GM10266 (cell line): ENCODE measurements at regions not wholly inside any gene's neighbourhood (a gene's known extent, or its start where the extent isn't known, plus 50 kb on each side); places are given as distances from the start of the nearest gene placed in this dataset.

Experiments used
- DNase-seq: peaks from one replicate; pipeline ENCODE4 v3.0.0; 2012; ENCODE audit errors: extremely low spot score
- CTCF ChIP-seq: IDR thresholded peaks from 2 replicates; pipeline ENCODE4 v1.5.1; 2012; ENCODE audit warnings: mild to moderate bottlenecking, low read depth; ENCODE audit not compliant: control insufficient read depth, insufficient read depth; ENCODE audit errors: missing control alignments

DNA sequence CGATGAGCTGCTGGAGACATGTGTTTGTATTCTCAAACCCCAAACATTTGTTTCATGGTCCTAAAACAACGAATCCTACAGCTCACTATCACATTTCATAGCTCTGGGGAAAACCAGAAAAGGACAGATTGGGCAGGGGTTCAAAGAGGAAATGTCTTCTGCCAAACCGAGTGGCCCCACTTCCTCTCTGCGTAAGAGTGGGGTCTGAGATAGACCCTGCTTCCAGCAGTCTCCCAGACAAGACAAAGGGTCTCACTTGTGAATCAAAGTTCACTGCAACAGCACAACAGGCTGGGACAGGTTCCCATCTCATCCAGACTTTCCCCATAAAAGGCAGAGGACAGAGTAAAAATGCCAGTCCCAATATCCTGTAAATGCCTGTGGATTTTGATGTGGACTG, 276.2 kb upstream of the SLC24A2 start:
- DNase-seq, result no peak
- TF ChIP-seq CTCF, result no peak

GRCh38 chr9:20054734-20055133, 265.9 kb upstream of the SLC24A2 start:
- no peak for TF ChIP-seq CTCF
- no peak for DNase-seq

- DNase-seq, result no peak
- no peak for TF ChIP-seq CTCF
These were observed 260.1 kb upstream of the SLC24A2 start for GRCh38 chr9:20048985-20049384.

DNA sequence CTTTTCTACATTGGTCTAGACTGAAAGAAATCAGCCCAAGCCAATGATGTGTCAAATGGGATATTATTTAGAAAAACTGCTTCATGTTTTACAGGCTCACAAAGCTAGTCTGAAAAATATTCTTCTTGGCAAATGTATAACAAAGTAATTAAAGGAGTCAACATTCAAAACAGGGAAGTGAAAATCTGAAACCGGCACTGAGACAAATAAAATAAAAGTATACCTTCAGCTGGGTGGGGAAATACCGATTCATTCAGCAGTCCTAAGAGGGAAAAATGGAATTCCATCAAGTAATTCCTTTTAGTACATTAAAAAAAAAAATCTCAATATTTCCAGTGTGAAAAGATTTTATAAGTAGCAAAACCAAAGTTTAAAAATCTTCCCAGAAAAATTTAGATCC, 259.6 kb upstream of the SLC24A2 start:
- no peak for TF ChIP-seq CTCF
- no peak for DNase-seq

- TF ChIP-seq CTCF, result no peak
- DNase-seq, result no peak
These were observed 255.8 kb upstream of the SLC24A2 start for GRCh38 chr9:20044686-20045085.

DNA sequence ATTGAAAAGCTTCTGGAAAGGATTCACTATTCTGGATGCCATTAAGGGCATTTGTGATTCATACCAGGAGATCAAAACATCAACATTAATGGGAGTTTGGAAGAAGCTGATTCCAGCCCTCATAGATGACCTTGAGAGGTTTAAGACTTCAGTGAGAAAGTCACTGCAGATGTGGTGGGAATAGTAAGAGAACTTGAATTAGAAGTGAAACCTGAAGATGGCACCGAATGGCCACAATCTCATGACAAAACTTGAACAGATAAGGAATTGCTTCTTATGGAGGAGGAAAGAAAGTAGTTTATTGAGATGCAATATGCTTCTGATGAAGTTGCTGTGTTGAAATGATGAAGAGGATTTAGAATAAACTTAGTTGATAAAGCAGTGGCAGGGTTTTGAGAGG, 254.6 kb upstream of the SLC24A2 start:
- no peak for DNase-seq
- peak; percentile 11 for TF ChIP-seq CTCF

DNA sequence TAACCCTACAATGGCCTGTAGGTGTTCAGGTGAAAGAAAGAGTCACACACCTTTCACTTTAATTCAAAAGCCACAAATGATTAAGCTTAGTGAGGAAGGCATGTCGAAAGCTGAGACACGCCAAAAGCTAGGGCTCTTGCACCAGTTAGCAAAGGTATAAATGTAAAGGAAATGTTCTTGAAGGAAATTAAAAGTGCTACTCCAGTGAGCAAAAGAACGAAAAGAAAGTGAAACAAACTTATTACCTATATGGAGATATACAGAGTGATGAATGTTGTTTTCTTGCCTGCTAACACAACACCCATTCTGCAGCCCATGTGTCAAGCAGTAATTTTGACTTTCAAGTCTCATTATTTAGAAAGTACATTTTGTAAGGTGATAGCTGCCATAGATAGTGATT, 254.2 kb upstream of the SLC24A2 start:
- no peak for TF ChIP-seq CTCF
- DNase-seq, result no peak
